ENCODE measurements at regions not wholly inside any gene's neighbourhood (a gene's known extent, or its start where the extent isn't known, plus 50 kb on each side); places are given as distances from the start of the nearest gene placed in this dataset.

- no peak for TF ChIP-seq CTCF (IDR thresholded peaks at IDR 0.05; ENCODE audit: low read length)
- TF ChIP-seq EZH2phosphoT487 (IDR thresholded peaks at IDR 0.05; ENCODE audit: low read length): no peak
- TF ChIP-seq EZH2 (optimal IDR thresholded peaks at IDR 0.05; ENCODE audit: low read depth, low read length): no peak
These were observed 208.3 kb upstream of the MKLN1 start for GRCh38 chr7:131119381-131119780.
